OCI-LY7 (cell line): ENCODE measurements at regions not wholly inside any gene's neighbourhood (a gene's known extent, or its start where the extent isn't known, plus 50 kb on each side); places are given as distances from the start of the nearest gene placed in this dataset.

Source experiments
- CTCF ChIP-seq: fragments of 200-600 bp; sonication (generic); conservative IDR thresholded peaks from 2 replicates; pipeline ENCODE4 v1.5.1; 2014; ENCODE audit warnings: mild to moderate bottlenecking, antibody characterized with exemption, low read length, moderate library complexity, mixed read lengths
- EZH2phosphoT487 ChIP-seq: fragments of 200-600 bp; sonication (generic); IDR thresholded peaks from 2 replicates; pipeline ENCODE4 v1.6.1; 2018; ENCODE audit warnings: low read depth, borderline replicate concordance, mild to moderate bottlenecking, mixed run types, antibody characterized with exemption, low read length, moderate library complexity, mixed read lengths

GRCh38 chr9:115747731-115748130, 405.9 kb upstream of the PAPPA start:
- TF ChIP-seq CTCF = no peak
- TF ChIP-seq EZH2phosphoT487 = no peak
